Stimulated activated CD4-positive, alpha-beta T cell treated with anti-CD3 and anti-CD28 coated beads, Interleukin-15, amount 100 ng/mL, for 48 hours (primary cell): ENCODE measurements at regions not wholly inside any gene's neighbourhood (a gene's known extent, or its start where the extent isn't known, plus 50 kb on each side); places are given as distances from the start of the nearest gene placed in this dataset.
"Not testable (repeated sequence)": the region's sequence is repeated elsewhere in the genome, so short reads cannot be mapped to it uniquely, and the experiment has no call there.

Source experiments
- DNase-seq, 2 donors: peaks; one replicate each; pipeline ENCODE4 v3.0.0-alpha.2; 2020; ENCODE audit warnings: low read depth in 2 of 2

DNA sequence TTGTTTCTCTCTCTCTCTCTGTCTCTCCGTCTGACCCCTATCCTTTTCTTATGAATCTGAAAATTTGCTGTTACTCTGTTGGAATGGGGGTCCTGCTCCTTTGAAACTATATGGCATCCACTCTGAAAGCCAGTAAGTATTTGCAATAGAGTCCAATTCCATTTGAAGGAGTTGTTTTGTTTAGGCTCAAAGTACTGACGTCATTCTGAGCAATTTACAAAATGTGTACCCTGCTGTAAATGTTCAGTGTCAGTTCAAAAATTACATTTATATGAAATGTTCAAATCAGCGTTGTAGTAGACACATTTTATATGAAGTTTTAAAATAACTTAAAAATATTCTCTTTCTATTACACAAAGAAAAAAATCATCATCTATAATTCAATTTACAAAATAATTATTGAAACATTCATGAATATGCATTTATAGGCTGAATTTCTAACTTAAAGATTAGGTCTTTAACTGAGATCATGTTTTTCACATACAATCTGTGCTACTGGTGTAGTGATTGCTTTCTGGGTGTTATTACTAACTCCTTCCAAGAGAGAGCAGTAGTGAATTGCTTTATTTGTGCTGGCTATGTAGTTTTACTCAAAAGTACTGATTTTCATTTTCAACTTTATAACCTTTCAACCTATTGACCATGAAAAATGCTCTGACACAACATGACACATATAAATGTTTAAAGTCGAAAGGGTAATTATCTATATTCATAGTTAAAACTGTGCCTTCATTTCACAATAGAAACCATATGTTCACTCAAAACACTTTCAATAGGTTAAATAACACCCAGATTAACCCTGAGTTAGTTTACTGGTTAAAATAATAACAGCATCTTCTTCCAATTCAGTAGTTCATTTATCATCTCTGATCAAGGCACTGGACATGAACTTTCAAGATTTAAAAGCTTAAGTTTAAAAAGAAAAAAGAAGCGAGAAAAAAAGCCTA, 253.1 kb upstream of the ADGRL4 start:
- no peak for DNase-seq

DNA sequence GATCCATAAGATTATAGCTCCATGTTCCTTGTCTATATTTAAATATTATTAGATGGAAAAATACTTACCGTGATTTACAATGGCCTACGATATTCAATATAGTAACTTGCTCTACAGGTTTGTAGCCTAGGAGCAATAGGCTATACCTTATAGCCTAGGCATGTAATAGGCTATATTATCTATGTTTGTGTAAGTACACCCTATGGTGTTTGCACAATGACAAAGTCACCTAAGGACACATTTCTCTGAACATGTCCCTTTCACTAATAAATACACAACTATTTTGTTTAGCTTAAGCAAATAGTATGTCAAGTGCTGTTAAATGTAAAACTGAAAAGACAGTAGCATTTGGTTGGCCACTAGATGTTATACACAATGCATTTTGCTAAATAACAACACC, 248.9 kb upstream of the ADGRL4 start:
- DNase-seq, result no peak

DNA sequence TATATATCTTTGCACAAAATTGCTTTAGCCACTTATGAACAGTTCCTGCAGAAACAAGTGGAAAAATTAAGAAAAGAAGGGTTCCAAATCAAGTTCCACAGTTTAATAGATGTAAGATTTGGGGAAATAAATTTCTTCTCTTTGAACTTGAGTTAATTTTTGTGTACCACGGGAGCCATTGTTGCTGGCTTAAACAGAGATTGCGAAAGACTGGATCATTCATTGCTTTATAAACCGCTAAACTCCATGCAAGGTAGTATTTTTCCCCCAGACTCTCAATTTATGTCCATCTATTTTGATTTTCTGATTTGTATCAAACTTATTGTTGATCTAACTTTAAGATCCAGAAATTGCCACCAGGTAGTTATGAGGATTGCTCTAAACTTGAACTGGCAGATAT, 246.1 kb upstream of the ADGRL4 start:
- no peak for DNase-seq

DNA sequence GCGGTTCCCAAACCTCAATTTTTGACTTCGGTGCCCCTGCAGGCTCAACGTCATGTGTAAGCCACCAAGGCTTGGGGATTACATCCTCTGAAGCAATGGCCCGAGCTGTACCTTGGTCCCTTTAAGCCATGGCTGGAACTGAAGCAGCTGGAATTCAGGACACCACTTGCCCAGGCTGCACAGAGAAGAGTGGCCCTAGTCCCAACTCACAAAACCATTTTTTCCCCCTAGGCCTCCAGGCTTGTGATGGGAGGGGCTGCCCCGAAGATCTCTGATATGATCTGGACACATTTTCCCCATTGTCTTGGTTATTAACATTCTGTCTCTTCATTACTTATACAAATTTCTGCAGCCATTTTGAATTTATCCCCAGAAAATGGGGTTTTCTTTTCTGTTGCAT, 233.3 kb upstream of the ADGRL4 start:
- no peak for DNase-seq

DNA sequence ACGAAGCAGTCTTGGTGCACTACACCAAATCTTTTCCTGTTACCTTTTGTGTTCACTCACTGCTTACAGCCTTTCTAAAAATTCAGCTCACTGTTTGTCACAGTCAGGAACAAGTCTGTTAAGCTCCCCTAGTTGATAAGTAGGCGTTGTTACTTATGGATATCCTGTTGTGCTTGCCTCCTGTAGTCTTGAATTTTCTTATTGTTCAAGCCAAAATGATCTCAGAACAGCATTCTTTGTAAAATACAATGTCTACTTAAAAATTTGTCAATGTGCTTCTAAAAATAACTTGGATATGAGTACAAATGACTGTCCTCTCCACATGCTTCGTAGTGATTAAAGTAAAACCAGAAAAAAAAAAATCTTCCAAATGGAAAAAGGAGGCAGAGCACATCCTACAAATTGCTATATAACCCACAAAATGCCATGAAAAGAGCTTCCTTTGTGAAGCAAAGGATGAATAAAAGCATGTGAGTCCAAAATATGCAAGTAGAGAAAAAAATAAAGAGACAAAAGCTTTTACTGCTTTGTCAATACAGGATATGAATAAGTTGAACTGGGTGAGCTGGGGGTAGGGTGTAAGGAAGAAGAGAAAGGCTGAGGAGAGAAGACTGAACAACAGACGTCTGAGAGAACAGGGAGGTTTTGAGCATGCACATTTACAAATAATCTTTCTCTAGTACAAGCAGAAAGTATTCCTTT, 228.9 kb upstream of the ADGRL4 start:
- no peak for DNase-seq

DNA sequence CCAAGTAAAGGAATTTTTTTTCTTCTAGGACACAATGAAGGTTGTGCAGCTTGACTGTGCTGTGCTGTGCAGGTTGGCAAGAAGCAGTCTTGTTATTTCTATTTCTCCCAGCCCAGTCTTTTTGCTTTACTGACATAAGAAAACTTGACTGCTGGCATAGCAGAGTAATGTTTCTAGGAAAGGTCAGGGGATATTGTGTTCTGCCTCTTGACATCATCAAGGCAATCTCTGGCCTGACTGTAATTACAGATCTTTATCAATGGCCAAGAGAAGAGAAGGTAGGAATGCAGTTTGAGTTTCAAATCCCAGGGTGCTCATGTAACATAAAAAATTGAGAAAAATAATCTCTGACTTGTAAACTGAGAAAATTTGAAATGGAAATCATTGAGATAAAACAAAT, 226.3 kb upstream of the ADGRL4 start:
- no peak for DNase-seq

DNA sequence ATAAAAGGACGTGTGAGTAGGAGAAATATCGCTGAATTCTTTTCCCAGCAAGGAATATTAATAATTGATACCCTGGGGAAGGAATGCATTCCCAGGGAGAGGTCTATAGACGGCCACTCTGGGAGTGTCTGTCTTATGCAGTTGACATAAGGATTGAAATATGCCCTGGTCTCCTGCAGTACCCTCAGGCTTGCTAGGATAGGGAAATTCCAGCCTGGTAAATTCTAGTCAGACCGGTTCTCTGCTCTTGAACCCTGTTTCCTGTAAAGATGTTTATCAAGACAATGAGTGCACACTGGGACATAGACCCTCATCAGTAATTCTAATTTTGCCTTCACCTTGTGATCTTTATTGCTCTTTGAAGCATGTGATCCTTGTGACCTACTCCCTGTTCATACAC, 224.2 kb upstream of the ADGRL4 start:
- not testable (repeated sequence) for DNase-seq

DNA sequence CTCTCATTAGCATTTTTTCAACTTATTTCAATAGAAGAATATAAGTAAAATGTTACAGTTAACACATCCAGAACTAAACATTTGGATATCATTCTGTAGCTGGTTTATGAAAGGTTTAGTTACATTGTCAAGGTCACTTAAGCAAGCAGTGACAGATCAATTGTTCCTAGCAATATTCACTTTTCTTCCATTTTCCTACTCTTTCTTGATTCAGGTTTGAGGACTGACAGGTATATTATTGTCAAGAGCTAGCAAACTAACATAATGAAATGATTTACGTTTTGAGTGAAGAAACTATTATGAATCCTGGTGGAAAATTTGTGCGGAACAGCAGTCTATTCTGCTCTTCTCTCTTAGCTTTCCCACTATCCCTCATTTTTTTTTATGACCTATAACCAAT, 220.4 kb upstream of the ADGRL4 start:
- DNase-seq, result no peak

DNA sequence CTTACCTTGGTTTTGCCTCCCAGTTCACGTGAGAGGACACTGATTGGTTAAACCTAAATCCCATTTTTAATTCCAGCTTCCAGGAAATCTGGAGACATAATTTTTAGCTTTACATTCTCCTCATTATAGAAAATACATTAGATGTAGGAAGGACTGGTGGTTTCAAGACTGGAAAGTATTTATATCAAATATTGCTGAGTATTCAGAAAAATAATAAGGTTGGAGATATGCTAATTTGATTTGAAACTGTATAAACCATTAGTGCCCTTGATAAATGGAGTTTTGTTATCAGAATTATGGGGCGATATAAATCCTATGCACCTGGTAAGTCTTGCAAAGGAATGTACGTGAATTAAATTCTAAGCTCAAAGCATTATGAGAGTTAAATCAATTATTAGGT, 218.0 kb upstream of the ADGRL4 start:
- no peak for DNase-seq

DNA sequence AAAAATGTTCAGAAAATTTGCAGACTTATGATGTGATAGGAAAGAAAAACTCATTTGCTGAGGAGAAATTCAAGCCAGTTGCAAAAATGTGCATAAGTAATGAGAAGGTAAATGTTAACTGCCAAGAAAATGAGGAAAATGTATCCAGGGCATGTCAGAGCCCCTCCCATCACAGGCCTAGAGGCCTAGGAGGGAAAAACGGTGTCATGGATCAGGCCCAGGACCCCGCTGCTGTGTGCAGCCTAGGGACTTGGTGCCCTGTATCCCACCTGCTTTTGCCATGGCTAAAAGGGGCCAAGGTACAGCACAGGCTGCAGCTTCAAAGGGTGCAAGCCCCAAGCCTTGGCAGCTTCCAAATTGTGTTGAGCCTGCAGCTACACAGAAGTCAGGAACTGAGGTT, 214.0 kb upstream of the ADGRL4 start:
- no peak for DNase-seq

DNA sequence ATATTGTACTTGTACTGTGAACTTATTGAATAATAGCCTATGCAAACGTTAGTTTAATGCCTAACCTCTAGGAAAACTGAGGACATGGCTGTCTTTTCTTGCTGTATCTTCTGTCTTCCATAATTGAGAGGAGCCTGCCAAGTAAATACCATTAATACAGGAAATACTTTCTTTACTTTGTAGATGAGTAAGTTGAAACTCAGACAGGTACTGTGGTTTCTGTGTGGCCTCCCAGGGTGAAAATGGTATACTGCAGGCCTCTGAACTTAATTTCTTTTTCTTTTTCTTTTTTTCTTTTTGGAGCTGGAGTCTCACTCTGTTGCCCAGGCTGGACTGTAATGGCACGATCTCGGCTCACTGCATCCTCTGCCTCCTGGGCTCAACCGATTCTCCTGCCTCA, 208.8 kb upstream of the ADGRL4 start:
- DNase-seq, result no peak

DNA sequence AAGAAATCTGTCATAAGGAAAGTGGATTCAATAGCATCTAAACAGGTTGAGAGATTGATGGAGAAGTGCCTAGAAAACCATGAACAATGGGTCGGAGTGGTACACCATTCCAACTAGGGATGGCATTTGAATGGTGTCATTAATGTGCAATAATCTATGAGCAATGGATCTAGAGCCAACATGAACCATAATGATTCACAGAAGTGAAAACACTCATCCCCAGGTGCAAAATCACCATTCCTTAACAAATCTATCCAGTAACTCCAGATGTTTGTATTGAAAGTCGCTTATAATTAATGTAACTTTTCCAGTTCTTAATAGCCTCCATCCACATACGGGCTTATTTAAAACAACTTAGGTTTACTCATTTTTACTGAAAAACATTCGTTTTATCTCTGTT, 201.3 kb upstream of the ADGRL4 start:
- DNase-seq, result no peak

DNA sequence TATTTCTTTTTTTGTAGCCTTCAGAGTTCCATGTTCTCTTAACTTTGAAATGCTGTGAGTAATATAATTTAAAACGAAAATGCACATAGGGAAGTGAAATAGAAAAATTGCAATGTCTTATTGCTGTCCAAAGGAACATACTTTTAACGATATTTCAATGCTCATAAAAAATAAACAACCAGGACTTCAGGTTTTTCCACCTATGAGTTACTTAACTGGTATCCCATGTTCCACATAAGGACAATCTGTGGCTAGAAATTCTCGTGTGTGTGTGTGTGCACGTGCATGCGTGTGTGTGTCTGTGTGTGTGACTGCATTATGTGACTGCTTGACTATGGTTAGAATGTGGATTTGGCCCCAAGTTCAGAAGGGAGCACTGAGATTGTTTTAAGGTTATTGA, 200.8 kb upstream of the ADGRL4 start:
- no peak for DNase-seq

DNA sequence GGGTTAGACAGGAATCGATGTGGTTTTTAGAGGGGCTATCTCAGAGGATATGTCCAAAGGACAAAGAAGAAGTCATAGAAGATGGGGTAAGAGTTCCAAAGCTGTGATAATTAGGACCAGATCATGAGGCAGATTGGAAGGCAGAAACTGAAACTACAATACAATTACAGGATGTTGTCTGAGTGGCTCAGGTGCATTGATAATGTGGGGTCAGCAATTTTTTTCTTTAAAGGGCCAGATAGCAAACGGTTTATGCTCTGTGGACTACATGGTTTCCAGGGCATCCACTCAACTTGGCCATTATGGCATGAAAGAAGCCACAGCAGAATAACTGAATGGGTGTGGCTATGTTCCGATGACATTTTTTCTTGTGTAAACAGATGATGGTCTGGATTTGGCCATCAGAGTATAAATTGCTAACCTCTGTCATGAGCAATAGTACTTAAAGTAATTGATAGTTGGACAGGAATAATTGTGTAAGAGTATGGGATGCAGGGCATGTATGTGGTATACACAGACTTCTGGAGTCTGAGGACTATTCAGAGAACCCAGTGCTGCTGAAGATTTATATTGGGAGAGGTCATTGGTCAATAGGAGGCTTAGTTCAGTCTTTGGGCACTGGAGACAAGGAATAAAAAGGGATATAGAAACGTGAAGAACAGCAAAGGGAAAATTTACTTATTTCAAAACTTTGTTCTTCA, 198.4 kb upstream of the ADGRL4 start:
- no peak for DNase-seq

DNA sequence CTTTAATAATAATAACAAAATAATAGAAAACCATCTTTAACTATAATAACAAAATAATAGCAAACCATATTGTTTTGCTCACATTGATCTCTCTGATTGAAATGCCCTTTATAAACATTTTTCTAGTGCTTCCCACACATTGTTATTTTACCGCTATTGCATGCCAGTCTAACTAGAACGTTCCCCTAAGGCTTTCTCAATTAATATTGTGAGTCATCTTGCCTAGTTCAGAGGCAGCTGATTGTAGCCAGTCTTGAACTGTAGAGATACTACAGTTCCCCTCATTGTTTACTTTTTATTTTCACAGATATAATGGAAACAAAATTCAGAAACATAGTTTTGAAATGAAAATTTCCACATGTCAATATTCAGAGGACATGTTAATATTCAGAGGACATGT, 192.3 kb upstream of the ADGRL4 start:
- DNase-seq, result no peak

DNA sequence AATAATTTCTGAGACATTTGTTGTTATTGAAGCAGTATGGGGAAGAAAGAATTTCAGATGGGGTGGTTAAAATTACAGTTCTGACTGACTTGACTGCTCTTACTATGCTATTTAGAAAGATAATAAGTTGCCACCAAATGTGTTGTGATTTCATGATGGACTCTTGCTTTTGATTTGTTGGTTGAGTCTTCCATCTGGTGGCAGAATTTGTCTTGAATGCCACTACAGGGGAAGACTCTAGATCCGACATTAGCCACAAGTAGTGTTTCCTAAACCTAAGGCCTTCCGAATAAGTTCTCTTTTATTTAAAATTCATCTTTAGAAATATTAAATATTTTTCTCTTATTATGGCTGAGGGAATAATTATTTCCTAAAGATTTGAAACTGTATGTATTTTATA, 190.9 kb upstream of the ADGRL4 start:
- no peak for DNase-seq

DNA sequence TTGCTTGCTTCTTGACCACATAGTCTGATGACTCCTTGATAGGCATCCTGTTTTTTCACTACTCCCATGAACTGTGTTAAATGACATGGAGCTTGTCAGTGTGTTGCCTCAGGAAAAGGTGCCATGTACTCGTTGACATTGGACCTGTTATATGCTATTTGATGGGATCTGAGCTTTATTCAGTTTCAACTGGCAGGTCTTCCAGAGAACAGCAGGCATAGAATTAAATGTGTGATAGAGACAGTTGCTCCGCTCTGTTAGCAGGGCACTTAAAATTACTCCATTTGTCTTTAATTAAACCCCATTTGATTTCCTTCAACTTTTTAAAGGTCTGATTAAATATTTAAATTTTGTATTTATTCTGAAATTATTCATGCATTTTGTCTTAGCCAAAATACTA, 189.7 kb upstream of the ADGRL4 start:
- DNase-seq, result no peak

DNA sequence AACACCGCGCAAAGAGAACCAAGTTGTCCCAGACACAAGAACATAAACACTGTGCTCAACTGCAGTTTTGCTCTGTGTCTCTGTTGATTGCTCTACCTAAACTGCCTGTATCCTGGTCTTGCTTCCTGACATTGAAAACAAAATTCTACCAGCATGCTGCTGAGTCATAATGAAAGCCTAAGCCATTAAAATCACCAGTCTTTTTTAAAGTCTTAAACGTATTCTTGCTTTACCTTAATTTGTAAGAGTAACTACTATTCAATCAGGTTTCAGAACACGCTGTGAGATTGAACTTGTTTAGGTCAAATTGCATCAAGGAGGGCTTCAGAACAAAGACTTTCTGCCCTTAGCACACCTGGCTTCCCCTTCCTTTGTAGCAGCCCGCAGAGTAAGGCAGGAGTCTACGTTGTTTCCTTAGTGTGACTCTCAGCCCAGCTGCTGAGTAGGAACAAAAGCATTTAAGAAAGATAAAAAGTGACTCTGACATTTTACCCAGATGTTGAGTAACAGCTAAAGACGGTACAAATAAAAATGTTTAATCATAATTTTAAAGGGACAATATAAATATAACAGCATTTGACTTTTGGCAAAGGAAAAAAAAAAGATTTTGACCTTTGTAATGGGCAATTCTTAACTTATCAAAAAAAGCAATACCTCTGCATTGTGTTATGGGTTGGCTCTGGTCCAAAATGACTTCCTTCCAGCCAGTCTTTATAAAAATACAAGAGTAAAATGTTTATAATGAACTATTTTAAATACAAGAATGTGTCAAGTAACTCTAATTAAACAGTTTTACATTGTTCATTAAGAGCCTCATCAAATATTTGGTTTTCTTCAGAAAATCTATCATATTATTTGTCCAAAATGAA, 186.9 kb upstream of the ADGRL4 start:
- no peak for DNase-seq

DNA sequence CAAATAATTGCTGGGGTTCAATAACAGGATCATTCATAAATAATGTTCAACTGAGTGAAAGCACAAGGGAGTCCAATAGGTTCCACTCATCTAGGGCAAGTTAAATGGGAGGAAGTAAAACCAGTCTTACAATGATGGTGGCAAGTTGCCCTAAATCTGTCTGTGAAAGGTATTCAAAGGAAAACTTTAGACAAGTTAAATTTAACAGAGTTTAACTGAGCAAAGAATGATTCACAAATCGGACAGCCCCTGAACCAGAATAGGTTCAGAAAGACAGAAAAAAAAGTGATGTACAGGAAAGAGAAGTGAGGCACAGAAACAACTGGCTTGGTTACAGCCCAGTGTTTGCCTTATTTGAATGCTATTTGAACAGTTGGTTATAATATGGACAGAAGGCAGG, 183.5 kb upstream of the ADGRL4 start:
- DNase-seq, result no peak

DNA sequence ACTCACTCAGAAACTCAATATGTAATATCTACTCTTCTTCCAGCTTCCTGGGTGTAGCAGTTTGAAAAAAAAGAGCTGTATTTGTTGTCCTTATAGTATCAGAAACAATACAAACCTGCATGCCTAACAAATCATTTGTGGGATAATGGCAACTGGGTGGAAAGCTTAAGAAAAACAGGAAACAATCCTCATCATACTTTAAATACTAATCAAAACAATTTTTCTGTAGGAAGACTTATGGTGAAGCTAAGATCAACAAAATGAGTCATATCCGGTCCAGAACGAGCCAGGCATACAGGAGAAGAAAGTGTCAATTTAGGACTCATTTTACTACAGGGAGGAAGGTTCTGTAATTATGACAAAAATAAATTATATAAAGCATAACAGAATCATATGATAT, 181.8 kb upstream of the ADGRL4 start:
- DNase-seq, result no peak

DNA sequence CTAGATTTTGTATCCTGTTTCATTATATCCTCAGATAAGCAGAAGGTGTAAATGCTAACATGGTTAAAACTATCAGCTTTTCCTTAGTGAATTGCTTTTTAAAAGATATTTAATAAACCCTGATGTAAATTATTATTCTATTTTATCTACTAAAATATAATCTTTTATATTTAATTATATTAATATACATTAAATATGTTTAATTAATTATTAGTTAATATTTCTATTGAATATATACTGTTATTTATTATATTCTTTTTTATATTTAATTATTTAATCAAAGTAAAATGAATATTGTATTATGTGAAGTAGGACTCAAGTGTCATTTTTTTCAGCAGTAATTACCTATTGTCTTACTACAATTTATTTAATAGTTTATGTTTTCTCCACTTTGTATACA, 179.7 kb upstream of the ADGRL4 start:
- DNase-seq, result no peak

DNA sequence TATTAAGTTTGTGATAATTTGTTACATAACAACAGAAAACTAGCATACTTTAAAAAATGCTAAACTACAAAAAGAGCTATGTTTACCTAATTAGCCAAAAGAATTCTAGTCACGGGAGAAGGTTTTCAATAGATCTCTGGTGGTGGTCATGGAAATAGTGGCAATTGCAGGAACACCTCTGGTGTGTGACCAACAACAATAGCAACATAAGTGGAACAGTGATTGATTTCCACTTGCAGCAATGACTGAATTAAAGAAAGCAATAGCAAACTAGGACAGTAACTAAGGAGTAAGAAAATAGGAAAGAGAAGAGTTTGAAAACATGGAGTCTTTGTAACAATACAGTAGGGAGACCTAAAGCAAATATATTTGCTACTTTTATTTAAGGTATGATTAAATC, 171.3 kb upstream of the ADGRL4 start:
- no peak for DNase-seq
